ENCODE measurements at regions not wholly inside any gene's neighbourhood (a gene's known extent, or its start where the extent isn't known, plus 50 kb on each side); places are given as distances from the start of the nearest gene placed in this dataset.

DNA sequence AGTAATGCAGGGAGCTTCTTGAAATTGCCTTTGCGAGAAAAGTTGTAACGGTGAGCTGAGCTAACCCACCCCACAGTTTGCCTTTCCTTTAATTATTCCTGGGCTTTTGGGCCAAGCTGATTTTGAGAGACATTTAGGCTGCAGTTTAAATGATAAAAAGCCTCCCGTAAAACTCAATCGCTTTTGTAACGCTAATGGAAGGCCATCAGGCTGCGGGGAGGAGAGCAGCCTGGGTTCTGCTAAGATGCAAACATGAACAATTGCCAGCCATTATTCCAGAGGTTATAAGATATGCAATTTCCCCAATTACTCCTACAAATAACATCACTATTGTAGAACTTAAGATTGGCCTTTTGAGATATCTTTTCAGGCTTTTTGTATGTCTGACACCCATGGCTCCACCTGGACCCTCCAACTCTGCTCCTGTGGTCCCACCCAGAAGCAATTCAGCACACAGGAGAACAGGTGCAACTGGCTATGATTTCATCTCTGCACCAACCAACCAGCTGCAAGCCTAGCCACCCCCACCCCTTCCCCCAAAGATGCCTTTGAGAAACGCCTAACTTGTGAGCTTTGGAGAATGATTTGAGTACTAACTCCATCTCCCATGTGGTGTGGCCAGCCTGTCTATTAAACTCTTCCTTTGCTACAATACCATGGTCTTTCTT lies 108.2 kb upstream of the FAM9C start:
- ChIA-PET CTCF (no interaction called here), POLR2A (no interaction called here)

DNA sequence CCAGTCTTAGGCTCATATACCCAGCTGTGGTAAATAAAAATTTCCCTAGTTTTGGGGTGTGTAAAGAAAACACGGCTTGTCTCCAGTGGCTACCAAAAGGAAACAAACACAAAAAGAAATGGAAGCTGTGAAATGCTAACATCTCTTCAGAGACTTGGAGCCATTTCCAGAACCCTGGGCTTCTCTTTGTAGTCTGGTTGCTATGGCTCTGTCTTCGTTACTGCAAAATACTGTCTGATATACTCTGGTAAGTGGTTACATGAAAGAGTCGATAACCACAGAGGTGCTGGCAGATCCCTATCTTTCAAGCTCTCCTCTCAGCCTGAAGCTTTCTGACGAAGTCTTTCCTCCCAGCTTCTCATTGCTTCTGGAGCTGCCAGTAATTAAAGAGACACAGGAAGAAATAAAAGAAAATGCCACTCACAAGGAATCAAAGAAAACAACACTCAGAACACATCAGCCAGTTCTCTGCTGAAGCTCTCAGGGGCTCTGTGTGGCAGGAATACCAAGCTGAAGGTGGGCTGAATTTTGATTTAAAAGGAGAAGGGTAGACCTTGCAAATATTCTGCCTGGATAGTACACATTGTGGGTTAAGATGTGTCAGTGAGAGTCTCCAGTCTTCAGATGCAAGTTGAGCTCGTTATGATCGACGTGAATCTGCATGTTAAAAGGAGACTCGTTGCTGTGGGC lies 107.6 kb upstream of the FAM9C start:
- CTCF ChIA-PET = no interaction called here
- POLR2A ChIA-PET = no interaction called here

DNA sequence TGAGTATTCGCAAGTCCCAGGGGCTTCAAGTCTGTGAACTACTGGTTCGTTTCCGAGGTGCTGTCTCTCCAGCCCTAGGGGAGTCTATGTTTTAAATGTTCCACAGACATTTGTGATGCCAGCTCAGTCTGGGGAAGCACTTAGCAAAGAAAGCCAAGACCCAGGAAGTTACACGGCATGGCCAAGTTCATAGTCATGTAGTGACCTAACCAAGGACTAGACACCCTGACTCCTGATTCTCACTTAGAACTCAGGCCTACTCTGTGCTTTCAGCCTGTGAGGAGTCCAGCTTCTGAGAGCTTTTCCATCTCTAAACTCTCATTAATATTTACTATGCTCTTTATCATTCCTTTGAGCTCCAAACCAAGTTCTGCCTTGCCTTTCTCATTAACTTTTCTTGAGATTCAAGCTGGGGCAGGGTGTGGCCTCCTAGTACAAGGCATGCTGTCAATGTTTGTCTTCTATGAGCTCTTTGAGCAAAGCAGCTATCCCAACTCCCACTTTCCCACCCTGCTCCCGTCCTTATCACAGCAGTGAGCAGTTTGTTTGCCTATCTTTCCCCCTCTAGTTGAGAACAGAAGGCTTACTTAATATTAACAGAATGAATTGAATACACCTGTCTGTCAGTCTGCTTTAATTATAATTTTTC lies 105.4 kb upstream of the FAM9C start:
- CTCF ChIA-PET = no interaction called here
- POLR2A ChIA-PET = no interaction called here

DNA sequence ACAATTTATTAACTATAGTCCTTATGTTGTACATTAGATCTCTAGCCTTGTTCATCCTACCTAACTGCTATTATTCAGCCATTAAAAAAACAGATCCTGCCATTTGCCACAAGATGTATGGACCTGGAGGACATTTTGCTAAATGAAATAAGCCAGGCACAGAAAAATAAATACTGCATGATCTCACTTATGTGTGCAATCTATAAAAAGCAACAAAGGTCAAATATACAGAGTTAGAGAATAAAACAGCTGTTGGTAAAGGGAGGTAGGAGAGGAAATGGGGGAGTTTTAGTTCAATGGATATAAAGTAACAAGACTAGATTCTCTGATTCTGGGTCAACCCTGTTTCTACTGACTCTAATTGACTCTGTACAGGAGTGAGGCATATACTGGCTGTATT lies 103.3 kb upstream of the FAM9C start:
- POLR2A ChIA-PET = no interaction called here

DNA sequence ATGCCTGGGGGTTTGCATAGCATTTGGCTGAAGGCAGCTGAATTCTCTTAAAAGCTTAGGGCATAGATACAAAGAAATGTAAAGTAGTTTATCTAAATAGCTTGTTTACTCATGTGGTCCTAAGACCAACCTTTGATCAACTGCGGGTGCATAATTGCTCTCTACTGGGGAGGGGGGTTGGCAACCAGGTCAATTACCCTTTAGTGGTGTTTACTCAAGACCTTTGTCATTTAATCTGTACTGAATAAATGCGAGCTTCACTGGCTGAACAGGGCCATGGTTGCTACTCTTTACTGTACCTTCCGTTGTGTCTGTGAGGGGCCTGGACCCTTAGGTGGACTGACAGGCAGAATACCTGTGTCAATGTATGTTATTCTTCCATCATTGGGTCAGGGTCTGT lies 102.7 kb upstream of the FAM9C start:
- ChIA-PET POLR2A (no interaction called here), CTCF (no interaction called here)

More for the DNA sequence above, 103.3 kb upstream of the FAM9C start:
- CTCF ChIA-PET = no interaction called here

DNA sequence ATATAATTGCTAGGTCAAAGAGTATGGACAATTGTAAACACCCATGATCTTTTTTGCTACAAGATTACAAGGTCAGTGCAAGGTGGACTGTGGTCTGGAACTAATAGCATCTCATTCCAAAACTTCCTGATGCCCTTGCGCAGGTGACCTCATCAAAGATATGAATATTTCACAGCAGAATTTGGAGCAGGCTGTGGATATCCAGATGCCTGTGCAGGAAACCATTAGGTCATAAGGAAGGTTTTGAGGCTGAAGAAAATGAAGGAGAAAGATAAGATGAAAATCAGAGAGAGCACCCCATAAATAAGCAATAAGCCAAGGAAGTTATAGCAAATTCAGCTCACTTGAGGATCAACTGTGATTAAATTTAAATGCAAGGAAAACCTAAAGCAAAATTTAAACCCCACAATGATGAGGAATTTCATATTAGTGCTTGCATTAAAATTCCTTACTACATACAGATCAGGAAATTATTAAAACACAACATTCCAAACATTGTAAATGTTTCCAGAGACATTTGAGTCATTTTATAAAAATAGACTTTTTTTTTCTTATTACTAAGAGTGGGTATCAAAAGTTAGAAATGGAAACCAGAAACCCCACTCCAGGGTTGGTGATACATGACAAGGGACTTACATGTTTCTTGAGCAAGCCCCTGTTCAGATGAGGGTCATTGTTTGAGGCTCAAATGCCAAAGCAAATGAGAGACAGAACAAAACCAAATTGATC lies 100.7 kb upstream of the FAM9C start:
- CTCF ChIA-PET = no interaction called here
- POLR2A ChIA-PET = no interaction called here

DNA sequence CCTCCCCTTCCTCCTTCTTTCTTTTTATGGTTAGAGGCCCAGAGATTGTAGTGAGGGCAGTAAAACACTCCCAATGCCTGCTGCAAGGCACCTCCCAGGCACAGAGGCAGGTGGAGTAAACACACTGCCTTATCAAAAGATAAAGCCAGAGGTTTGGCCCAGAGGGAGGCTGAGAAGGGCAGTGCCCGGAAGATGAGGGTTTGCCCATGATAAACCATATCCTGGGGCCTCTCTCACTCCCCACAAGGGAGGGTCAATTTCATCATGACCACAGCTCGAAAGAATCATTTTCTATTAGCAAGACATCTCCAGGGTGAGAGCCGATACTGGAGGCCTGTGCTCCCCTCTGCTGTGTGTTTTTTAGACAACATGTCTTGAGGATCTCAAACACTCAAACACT lies 98.5 kb upstream of the FAM9C start:
- POLR2A ChIA-PET = no interaction called here
- CTCF ChIA-PET = no interaction called here

DNA sequence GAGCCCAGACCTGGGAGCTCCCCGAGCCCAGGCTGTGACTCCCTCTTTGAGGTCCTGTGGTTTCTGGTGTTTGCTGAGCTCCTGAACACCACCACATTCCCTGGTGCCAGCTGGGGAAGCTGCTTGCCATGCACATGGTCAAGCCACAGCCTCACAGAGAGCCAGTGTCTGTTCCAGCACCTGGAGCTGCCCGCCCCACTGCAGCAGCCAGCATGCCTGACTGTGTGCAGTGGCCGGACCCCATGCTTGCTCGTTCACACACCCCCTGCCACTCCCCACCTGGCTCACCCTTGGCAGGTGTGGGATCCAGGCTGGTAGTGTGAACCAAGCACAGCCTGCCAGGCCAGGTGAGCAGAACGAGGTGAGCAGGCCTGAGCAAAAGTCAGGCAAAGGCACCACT lies 95.6 kb upstream of the FAM9C start:
- POLR2A ChIA-PET = no interaction called here
- CTCF ChIA-PET = no interaction called here

DNA sequence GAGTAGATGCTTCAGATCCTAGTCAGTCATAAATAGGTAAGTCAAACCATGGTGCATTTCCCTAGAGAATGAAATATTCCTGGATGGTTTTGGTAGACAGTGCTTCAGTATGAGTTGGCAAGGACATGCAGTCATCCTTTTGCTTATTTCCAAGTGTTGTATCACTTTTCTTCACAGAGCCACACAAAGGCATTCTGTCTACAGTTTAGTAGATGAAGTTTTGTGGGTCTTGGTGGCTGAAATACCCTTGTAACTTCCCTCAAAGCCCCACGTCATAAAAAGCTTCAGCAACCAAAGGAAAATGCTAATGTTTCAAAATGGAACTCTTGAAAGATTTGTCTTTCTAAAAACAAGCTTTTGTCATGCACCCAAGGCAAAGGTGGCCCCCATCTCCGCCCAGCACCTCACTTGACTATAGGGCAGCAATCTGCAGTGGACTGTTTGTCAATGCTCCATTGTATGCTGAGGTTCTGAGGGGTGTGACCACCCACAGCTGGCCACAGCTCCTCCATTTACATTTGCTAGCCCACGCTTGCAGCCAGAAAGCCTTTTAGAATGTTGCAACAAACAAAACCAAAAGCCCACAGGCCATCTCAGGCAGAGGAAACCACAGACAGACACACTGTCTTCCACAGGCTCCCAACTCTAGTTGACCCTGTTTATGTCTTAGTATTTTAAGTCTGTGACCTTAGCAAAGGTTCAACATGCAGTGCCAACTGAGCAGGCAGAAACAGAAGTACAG lies 87.1 kb upstream of the FAM9C start:
- ChIA-PET POLR2A (no interaction called here), CTCF (interaction anchor here (0.6 kb wide), 1 partner anchor 231 kb away, joined by 3 read pairs; no protein-coding TSS in a partner anchor)

DNA sequence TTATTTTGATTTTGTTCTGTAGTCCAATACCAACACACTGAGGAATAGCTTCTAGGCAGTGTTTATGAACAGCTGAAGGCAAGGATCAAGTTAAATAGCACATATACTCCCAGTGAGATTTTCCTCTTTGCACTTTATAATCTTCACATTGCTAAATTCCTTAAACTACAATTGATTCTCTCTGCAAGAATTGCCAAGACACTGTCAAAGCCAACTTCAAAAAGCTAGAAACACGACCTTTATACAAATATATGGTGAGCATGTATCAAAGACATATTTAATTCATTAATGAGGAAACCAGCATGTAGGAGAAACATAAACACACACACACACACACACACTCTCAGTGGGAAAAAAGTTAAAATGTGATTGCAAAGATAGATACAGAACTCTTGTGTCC lies 86.4 kb upstream of the FAM9C start:
- ChIA-PET POLR2A (no interaction called here), CTCF (no interaction called here)

DNA sequence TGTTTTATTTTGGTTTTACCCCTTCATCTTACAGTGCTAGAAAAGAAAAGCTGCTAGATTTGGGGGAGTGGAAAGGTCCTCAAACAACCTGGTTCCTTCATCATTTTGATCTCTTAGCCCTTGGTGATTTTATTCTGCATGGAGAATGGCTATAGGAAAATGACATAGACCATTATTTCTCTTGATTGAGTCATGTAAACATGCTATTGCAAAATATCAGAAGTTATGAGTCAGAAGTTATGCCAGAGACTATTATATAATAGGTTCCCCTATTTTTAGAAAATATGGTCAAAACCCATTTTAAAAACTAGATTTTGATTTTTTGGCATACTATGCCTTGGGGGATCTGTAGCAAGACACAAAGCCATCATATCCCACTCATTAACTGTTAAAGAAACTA lies 83.7 kb upstream of the FAM9C start:
- ChIA-PET CTCF (no interaction called here), POLR2A (no interaction called here)

DNA sequence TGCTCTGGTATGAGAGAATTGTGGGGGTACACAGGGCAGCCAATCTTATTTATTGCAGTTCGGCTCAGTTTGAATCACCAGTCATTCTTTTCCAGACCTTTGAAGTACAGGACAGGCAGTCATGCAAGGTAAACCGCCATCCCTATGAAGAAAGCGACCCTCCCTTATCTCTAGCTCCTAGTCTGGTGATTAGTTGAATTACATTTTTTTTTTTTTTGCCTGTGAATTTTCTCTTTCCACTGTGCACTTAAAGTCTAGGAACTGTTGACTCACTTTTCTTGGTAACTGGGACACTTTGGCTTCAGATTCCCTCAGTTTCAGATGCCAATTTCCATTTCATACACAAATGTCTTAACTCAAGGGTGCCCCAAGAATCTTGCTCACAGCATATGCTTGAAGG lies 82.4 kb upstream of the FAM9C start:
- POLR2A ChIA-PET = no interaction called here
- CTCF ChIA-PET = no interaction called here

DNA sequence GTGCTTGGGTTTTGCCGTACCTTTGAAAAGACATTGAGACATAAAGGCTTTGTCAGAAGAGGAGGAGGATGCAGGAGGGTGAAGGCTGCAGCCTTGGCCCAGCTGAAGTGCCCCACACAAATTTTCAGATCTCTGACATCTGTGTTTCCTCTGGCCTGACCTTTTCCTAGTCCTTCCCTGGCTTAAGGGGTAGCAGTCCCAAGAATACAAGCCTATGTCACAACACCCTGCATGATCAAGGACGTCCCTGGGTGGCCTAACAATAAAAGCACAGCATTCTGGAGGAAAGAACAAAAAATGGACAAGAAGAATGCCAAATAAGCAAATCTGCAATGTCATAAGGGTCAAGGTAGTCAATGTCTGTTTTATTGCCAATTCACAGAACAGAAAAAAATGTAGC lies 80.8 kb upstream of the FAM9C start:
- POLR2A ChIA-PET = no interaction called here

DNA sequence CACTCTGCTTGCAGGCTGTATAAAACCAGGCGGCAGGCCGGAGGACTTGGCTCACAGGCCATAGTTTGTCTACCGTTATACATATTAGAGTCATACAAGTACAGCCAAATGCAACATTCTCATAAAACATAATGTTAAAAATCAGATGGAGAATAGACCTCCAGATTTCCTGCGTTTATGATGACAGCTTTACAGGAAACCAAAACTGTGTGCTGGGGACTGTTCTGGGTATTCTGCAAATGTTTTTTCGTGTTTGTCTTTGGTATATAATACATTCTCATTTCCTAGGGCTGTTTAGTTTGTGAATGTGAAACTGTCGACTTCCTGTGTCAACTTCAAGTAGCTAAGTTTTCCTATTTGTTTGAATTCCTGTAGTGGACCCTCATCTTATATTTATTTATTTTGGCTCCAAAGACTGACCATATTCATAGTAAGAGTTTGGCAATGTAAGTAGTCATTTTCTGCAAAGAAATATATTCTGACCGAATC lies 79.5 kb upstream of the FAM9C start:
- POLR2A ChIA-PET = no interaction called here
- CTCF ChIA-PET = interaction anchor here (1.1 kb wide), 1 partner anchor 31 kb away, joined by 3 read pairs; no protein-coding TSS in a partner anchor

More for the DNA sequence above, 80.8 kb upstream of the FAM9C start:
- CTCF ChIA-PET = no interaction called here

DNA sequence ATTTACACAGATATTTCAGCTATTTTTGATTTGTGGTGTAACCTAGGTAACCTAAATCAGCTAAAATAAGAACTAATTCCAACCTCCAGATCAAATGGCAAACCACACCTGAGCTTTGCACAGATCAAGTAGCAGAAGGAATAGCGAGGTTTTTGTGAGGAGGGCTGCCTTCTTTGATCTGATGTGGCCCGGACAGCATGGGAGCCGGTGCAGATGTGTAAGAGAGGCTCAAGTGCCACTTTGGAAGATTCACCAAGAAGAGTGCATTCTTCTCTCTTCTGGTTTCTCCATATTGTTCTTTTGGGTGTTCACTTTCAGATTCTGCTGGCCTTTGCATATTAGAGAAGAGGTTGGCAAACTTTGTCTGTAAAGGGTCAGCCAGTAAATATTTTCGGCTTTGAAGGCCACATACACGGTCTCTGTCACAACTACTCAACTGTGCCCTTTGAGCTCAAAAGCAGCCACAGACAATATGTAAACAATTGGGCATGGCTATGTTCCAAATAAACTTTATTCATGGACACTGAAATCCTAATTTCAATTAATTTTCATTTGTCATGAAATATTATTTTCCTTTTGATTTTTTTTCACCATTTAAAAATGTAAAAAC lies 78.9 kb upstream of the FAM9C start:
- POLR2A ChIA-PET = no interaction called here
- CTCF ChIA-PET = interaction anchor here (1.1 kb wide), 1 partner anchor 30 kb away, joined by 3 read pairs; no protein-coding TSS in a partner anchor

DNA sequence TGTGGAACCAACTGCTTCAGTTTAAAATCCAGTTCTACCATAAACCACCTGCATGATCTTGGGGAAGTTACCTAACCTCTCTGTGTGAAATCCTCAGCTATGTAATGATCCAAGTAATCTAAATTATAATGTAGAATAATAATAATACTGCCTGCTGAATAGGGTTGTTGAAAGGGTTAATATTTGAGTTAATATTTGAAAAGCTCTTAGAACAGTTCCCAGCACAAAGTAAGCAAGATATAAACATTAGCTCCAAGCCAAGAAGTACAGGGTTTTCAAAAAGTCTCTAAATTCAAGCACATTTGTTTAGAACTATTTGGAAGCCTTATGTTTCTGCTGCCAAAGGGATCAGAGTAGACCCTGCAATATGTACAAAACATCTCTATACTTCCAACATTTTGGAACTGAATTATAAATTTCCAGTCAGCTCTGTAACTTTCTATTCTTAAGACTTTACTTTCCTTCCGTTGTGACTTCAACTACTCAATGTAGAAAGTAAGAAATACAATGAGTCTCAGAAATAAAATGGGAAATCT lies 76.7 kb upstream of the FAM9C start:
- ChIA-PET POLR2A (no interaction called here), CTCF (no interaction called here)

DNA sequence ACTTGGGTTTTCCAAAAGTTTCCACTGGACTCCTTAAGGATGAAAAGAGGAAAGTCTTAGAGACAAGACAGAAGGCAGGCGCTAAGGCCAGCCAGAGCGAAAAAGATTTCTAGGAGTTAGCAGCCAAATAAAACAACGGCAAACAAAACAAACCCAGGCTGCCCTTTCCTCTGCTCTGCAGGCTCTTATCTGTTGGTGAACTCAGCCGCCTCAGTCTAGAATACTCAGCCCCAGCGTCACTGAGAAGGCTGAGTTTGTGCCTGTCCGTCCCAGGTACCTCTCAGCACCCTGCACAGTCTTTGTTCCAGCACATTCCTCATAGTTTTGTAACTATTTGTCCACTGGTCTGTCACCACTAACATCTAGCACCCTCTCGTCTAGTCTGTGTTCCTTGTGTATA lies 75.6 kb upstream of the FAM9C start:
- ChIA-PET POLR2A (no interaction called here), CTCF (no interaction called here)

DNA sequence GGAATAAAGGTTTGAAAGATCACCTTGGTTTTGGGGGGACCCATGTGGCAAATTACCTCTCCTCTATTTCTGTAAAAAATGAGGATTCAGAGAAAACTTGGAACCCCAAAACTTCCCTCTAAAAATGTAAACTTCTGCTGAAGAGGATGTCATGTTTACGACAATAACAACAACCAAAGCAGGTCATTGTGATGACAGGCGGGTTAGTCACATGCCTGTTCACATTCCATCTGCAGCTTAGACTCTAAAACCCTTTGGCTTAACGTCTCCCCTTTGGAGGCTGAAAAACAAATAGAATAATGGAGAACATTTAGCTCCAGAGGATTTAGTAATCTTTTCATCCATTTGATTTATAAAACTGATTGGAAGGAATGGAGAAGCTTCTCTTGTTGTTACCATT lies 75.0 kb upstream of the FAM9C start:
- POLR2A ChIA-PET = no interaction called here

DNA sequence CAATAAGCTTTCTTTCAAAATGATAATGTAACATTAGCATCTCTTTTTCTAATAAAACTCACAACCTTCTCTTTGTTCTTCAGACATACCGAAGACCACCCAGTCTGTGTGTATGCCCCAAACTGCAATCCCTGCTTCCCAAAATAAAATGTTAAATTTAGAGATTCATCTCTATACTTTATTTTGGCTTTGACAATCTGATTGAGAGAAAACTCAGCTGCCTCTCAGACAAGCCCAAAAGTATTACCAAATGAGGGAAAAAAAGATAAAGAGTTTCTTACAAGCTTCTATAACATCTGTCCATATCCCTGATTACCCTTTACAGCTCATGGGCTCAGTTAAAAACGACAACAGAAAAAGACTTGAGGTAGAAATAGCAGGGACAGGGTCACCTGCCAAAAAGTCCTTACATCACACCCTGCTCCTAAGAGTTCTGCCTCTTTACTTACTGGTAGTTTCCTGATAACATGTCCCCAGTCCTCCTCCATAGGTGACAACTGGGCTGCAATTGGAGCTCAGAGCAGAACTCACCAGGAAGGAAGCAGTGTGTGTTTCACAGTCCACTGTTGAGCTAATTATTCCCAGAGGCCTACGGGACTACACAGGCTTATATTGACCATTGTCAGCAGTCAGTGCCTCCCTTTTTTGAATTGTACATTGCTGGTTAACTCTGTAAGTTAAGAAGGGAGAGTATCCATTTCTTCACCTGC lies 70.9 kb upstream of the FAM9C start:
- CTCF ChIA-PET = interaction anchor here (0.6 kb wide), 1 partner anchor 140 kb away, joined by 3 read pairs; no protein-coding TSS in a partner anchor
- POLR2A ChIA-PET = no interaction called here

More for the DNA sequence above, 75.0 kb upstream of the FAM9C start:
- CTCF ChIA-PET = no interaction called here

All from activated CD8-positive, alpha-beta memory T cell treated with anti-CD3 and anti-CD28 coated beads for 36 hours (primary cell).